Endothelial cell of umbilical vein (primary cell): ENCODE measurements at regions not wholly inside any gene's neighbourhood (a gene's known extent, or its start where the extent isn't known, plus 50 kb on each side); places are given as distances from the start of the nearest gene placed in this dataset.

Experiments used
- BruUV-seq: library from RNA; stranded (reverse); fragments of 400-500 nt; replicated peaks from 2 replicates; lab custom pipeline; 2021; lab: Mats Ljungman, UMichigan
- CTCF ChIA-PET: fragments of 300-600, 350-600 bp; sonication (Branson Sonifier 250); formaldehyde crosslinking; loops from one replicate; lab custom pipeline; 2021; ENCODE audit warnings: antibody characterized with exemption, inconsistent platforms; lab: Charles Lee
- POLR2A ChIA-PET: fragments of 300-600, 350-600 bp; sonication (Branson Sonifier 250); formaldehyde crosslinking; loops from one replicate; lab custom pipeline; 2021; ENCODE audit warnings: antibody characterized with exemption, inconsistent platforms; lab: Charles Lee
- DNase-seq: peaks from one replicate; pipeline ENCODE4 v3.0.0-alpha.2; 2011; ENCODE audit warnings: low read depth, low spot score
- FAIRE-seq: peaks from 2 replicates; lab custom pipeline; 2011; peaks lifted over from hg19 to GRCh38; lab: Jason Lieb, UNC
- H2AFZ ChIP-seq: 2 replicates; pipeline ENCODE4 v1.6.0; 2012; ENCODE audit warnings: low read depth, low read length, control low read depth, inconsistent platforms
- H3K27ac ChIP-seq: 2 replicates; pipeline ENCODE4 v1.5.1; 2011; ENCODE audit warnings: low read depth, mild to moderate bottlenecking, control low read depth, low read length, moderate library complexity; ENCODE audit not compliant: insufficient read depth
- H3K27me3 ChIP-seq, 2 experiments: 2 replicates each; pipeline versions ENCODE4 v1.6.0 to v1.6.1; 2011; ENCODE audit warnings: low read length in 2 of 2, mixed read lengths in 1 of 2; ENCODE audit not compliant: control insufficient read depth in 2 of 2, insufficient read depth in 2 of 2
- H3K36me3 ChIP-seq, 2 experiments: 2 replicates in 1 of 2; 3 replicates in 1 of 2; pipeline ENCODE4 v1.5.1; 2011; ENCODE audit warnings: low read length in 2 of 2, mild to moderate bottlenecking in 1 of 2, moderate library complexity in 1 of 2; ENCODE audit not compliant: control insufficient read depth in 2 of 2, insufficient read depth in 2 of 2; ENCODE audit errors: extremely low read depth in 1 of 2
- H3K4me1 ChIP-seq: 3 replicates; pipeline ENCODE4 v1.5.1; 2011; ENCODE audit warnings: mild to moderate bottlenecking, low read length; ENCODE audit not compliant: control insufficient read depth, insufficient read depth; ENCODE audit errors: extremely low read depth
- H3K4me2 ChIP-seq: 2 replicates; pipeline ENCODE4 v1.6.1; 2011; ENCODE audit warnings: low read length, control low read depth, mixed read lengths; ENCODE audit not compliant: insufficient read depth
- H3K4me3 ChIP-seq, 3 experiments: fragments of 200-600 bp in 1 of 3; sonication (generic), shearing (Covaris generic) in 1 of 3; replicated peaks in 1 of 3; 2 replicates each; pipeline ENCODE4 v1.5.1; 2011 to 2016; ENCODE audit warnings: control low read depth in 3 of 3, low read length in 3 of 3, mild to moderate bottlenecking in 2 of 3, inconsistent platforms in 1 of 3, low read depth in 1 of 3, moderate library complexity in 1 of 3; ENCODE audit not compliant: insufficient read depth in 1 of 3
- H3K79me2 ChIP-seq: 2 replicates; pipeline ENCODE4 v1.6.0; 2012; ENCODE audit warnings: low read length, inconsistent platforms; ENCODE audit not compliant: control insufficient read depth, insufficient read depth
- H3K9ac ChIP-seq: replicated peaks from 2 replicates; pipeline ENCODE3; 2011; ENCODE audit warnings: low read length, control low read depth; ENCODE audit not compliant: insufficient read depth; ENCODE audit errors: extremely low read depth
- H3K9me1 ChIP-seq: replicated peaks from 3 replicates; pipeline ENCODE4 v1.6.0; 2011; ENCODE audit warnings: mild to moderate bottlenecking, low read length; ENCODE audit not compliant: control insufficient read depth, insufficient read depth; ENCODE audit errors: extremely low read depth
- H3K9me3 ChIP-seq: replicated peaks from 2 replicates; pipeline ENCODE4 v1.5.1; 2012; ENCODE audit warnings: low read length, inconsistent platforms; ENCODE audit not compliant: control insufficient read depth, insufficient read depth
- H4K20me1 ChIP-seq: replicated peaks from 2 replicates; pipeline ENCODE3; 2011; ENCODE audit warnings: mild to moderate bottlenecking, low read length; ENCODE audit not compliant: control insufficient read depth, insufficient read depth; ENCODE audit errors: extremely low read depth
- CTCF ChIP-seq, 2 donors: IDR thresholded peaks; 1 replicate in 1 of 2; 2 replicates in 1 of 2; pipeline ENCODE4 v1.5.1; 2011; ENCODE audit warnings: low read length in 2 of 2, mild to moderate bottlenecking in 2 of 2, moderate library complexity in 2 of 2, control low read depth in 1 of 2, inconsistent platforms in 1 of 2, low read depth in 1 of 2; ENCODE audit not compliant: insufficient read depth in 1 of 2; ENCODE audit errors: extremely low read depth in 1 of 2
- EZH2 ChIP-seq: IDR thresholded peaks from 2 replicates; pipeline ENCODE4 v1.6.1; 2012; ENCODE audit warnings: borderline replicate concordance, low read depth, mild to moderate bottlenecking, moderate library complexity, low read length, inconsistent platforms; ENCODE audit not compliant: severe bottlenecking
- FOS ChIP-seq: IDR thresholded peaks from 2 replicates; pipeline ENCODE4 v1.6.1; 2011; ENCODE audit warnings: mild to moderate bottlenecking, low read length, moderate library complexity, borderline replicate concordance; ENCODE audit not compliant: insufficient read depth
- GATA2 ChIP-seq: IDR thresholded peaks from 2 replicates; pipeline ENCODE4 v1.7.0; 2011; ENCODE audit warnings: low read depth, mild to moderate bottlenecking, moderate library complexity, mixed read lengths, low read length; ENCODE audit not compliant: insufficient read length, insufficient read depth
- JUN ChIP-seq: IDR thresholded peaks from 2 replicates; pipeline ENCODE4 v1.6.1; 2011; ENCODE audit warnings: borderline replicate concordance, low read depth; ENCODE audit not compliant: insufficient read length, insufficient read depth
- MAX ChIP-seq: IDR thresholded peaks from 2 replicates; pipeline ENCODE4 v1.6.1; 2011; ENCODE audit not compliant: insufficient read depth, insufficient read length
- MYC ChIP-seq: IDR thresholded peaks from one replicate; pipeline ENCODE4 v1.6.1; 2011; ENCODE audit warnings: mild to moderate bottlenecking, low read depth, low read length
- POLR2A ChIP-seq: IDR thresholded peaks from 2 replicates; pipeline ENCODE4 v1.6.1; 2012; ENCODE audit warnings: low read depth, mild to moderate bottlenecking, control low read depth, low read length
- POLR2AphosphoS5 ChIP-seq: IDR thresholded peaks from 2 replicates; pipeline ENCODE4 v1.6.1; 2012; ENCODE audit warnings: low read depth, mild to moderate bottlenecking, control low read depth, low read length, moderate library complexity; ENCODE audit not compliant: insufficient read depth
- dilution Hi-C: fragments of 300-500 bp; cut with MboI; formaldehyde crosslinking; loops from one replicate; pipeline ENCODE4 v1.15.0; 2019; ENCODE audit warnings: low sequenced_read_pairs; ENCODE audit not compliant: extremely low pct_ligation_motif_present
- intact Hi-C: fragments of 100-400 bp; cut with micrococcal nuclease; formaldehyde crosslinking; loops from one replicate; pipeline ENCODE4 v1.10.0; 2022

- Histone ChIP-seq H2AFZ (no peak overlapping the region), H3K4me3 (no peak overlapping the region)
These were observed 73.0 kb upstream of the MYLIP start for GRCh38 chr6:16055852-16056251.

More at GRCh38 chr6:16055852-16056251, 73.0 kb upstream of the MYLIP start:
- no TSS peak for BruUV-seq
- Histone ChIP-seq H3K79me2 (no peaks in the 10 kb centered on the region), H4K20me1 (no peaks in the 10 kb centered on the region), H3K27ac (no peak overlapping the region), H3K9me3 (no peaks in the 10 kb centered on the region), H3K4me1 (no peaks in the 10 kb centered on the region), H3K4me2 (no peak overlapping the region), H3K36me3 (no peaks in the 10 kb centered on the region), H3K9me1 (no peaks in the 10 kb centered on the region), H3K27me3 (no peaks in the 10 kb centered on the region), H3K9ac (no peak overlapping the region)
- DNase-seq (no peak), FAIRE-seq (no peak)
- intact Hi-C loops, result no loop called here
- ChIA-PET CTCF (no interaction called here), POLR2A (no interaction called here)
- TF ChIP-seq POLR2AphosphoS5 (no peak), JUN (no peak), MYC (no peak), FOS (no peak), POLR2A (no peak), MAX (no peak), GATA2 (no peak), CTCF (IDR thresholded peaks at IDR 0.05; ENCODE audit: extremely low read depth in 1 of 2, insufficient read depth in 1 of 2, low read depth in 1 of 2, low read length in 2 of 2) (no peak), EZH2 (no peak)
- dilution Hi-C loops, result no loop called here
